ENCODE measurements at regions not wholly inside any gene's neighbourhood (a gene's known extent, or its start where the extent isn't known, plus 50 kb on each side); places are given as distances from the start of the nearest gene placed in this dataset.
"Not testable (repeated sequence)": the region's sequence is repeated elsewhere in the genome, so short reads cannot be mapped to it uniquely, and the experiment has no call there.

GRCh38 chr4:117821834-117822233 lies 212.5 kb upstream of the NDST3 start:
- no peak for DNase-seq

GRCh38 chr4:117823388-117823787 lies 210.9 kb upstream of the NDST3 start:
- no peak for DNase-seq

GRCh38 chr4:117825600-117825999 lies 208.7 kb upstream of the NDST3 start:
- DNase-seq: no peak

- no peak for DNase-seq
These were observed 203.1 kb upstream of the NDST3 start for GRCh38 chr4:117831060-117831683.

GRCh38 chr4:117835566-117835965 lies 198.7 kb upstream of the NDST3 start:
- DNase-seq: no peak

- DNase-seq: no peak
These were observed 189.7 kb upstream of the NDST3 start for GRCh38 chr4:117844594-117844993.

GRCh38 chr4:117845270-117845669 lies 189.0 kb upstream of the NDST3 start:
- DNase-seq: no peak

GRCh38 chr4:117847849-117848248 lies 186.4 kb upstream of the NDST3 start:
- DNase-seq: no peak

- no peak for DNase-seq
These were observed 166.1 kb upstream of the NDST3 start for GRCh38 chr4:117868201-117868600.

GRCh38 chr4:117873779-117874178 lies 160.5 kb upstream of the NDST3 start:
- no peak for DNase-seq

GRCh38 chr4:117874216-117874615 lies 160.1 kb upstream of the NDST3 start:
- no peak for DNase-seq

GRCh38 chr4:117889978-117890377 lies 144.3 kb upstream of the NDST3 start:
- no peak for DNase-seq

GRCh38 chr4:117893207-117893606 lies 141.1 kb upstream of the NDST3 start:
- no peak for DNase-seq

GRCh38 chr4:117898496-117898895 lies 135.8 kb upstream of the NDST3 start:
- DNase-seq: no peak

GRCh38 chr4:117900832-117901231 lies 133.5 kb upstream of the NDST3 start:
- peak in 1 of 2 donors; percentile 1 for DNase-seq

GRCh38 chr4:117907646-117908045 lies 126.6 kb upstream of the NDST3 start:
- no peak for DNase-seq

GRCh38 chr4:117908306-117909207 lies 125.7 kb upstream of the NDST3 start:
- DNase-seq: no peak

GRCh38 chr4:117916728-117917127 lies 117.6 kb upstream of the NDST3 start:
- DNase-seq: no peak

GRCh38 chr4:117922311-117922710 lies 112.0 kb upstream of the NDST3 start:
- DNase-seq: not testable (repeated sequence)

- not testable (repeated sequence) for DNase-seq
These were observed 106.5 kb upstream of the NDST3 start for GRCh38 chr4:117927823-117928222.

- DNase-seq: no peak
These were observed 92.7 kb upstream of the NDST3 start for GRCh38 chr4:117941611-117942010.

- no peak for DNase-seq
These were observed 84.7 kb upstream of the NDST3 start for GRCh38 chr4:117949621-117950020.

- no peak for DNase-seq
These were observed 76.7 kb upstream of the NDST3 start for GRCh38 chr4:117957571-117957970.

GRCh38 chr4:117965622-117966021 lies 68.7 kb upstream of the NDST3 start:
- DNase-seq: no peak

All from inflammatory macrophage treated with lipopolysaccharide for 1 hour (primary cell).